ENCODE measurements at regions not wholly inside any gene's neighbourhood (a gene's known extent, or its start where the extent isn't known, plus 50 kb on each side); places are given as distances from the start of the nearest gene placed in this dataset.
A peak's percentile ranks its signal among the peaks of the same experiment; 100 is the strongest.

DNA sequence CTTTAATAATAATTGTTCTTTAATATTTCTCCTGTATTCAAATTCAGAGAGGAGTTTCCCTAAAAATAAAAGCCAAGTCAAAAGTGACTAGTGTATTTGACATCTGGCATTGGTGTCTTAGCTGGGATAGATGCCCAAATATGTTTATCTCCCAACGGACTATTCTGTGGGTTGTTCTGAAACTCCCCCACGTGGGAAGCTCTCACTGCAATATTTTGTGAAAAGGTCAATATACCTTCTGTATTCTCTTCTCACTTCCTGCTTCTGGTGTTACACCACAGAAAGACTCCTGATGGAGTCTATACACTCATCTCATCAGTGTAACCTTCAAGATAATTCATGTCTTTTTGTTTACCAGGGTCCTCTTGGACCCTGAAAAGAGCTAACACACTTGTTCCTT is 2052.8 kb upstream of the TENM3 start:
- Histone ChIP-seq H3K9me3 (ENCODE audit: insufficient read depth, low read length) (no peaks in the 10 kb centered on the region), H3K4me1 (ENCODE audit: insufficient read depth, insufficient read length) (no peaks in the 10 kb centered on the region), H3K36me3 (ENCODE audit: insufficient read depth, insufficient read length, low read length) (no peaks in the 10 kb centered on the region), H3K9ac (ENCODE audit: insufficient read length, low read depth) (no peak overlapping the region), H3K4me3 (ENCODE audit: insufficient read length, low read depth) (no peak overlapping the region), H3K27me3 (ENCODE audit: insufficient read depth, insufficient read length) (no peaks in the 10 kb centered on the region)
- no peak for DNase-seq (ENCODE audit: low read depth, low spot score)
- TF ChIP-seq YY1 (IDR thresholded peaks at IDR 0.05; ENCODE audit: insufficient read depth, insufficient read length), result no peak
- no peak for TF ChIP-seq ZNF274 (IDR thresholded peaks at IDR 0.05; ENCODE audit: low read depth, low read length)
- TF ChIP-seq SUZ12 (IDR thresholded peaks at IDR 0.05; ENCODE audit: extremely low read depth, insufficient read depth, insufficient read length), result no peak

DNA sequence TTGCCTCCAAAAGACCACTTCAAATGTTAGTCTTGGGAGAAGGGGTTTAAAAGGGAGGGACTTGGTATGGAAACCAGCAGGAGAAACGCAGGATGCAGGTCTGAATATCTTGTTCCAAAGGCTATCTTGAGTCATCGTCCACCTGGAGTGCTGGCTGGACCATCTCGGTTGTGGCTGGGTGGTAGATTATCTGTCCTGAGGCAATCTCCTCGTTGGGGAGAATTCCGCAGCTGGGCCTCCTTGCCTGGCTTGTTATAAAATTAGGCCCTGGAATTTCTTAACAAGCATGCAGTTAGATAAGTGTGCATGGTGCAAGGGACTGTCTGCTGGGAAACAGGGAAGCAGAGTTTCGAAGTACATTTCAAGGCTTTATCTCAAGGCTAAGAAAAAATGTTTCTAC is 2045.7 kb upstream of the TENM3 start:
- Histone ChIP-seq H3K36me3 (ENCODE audit: insufficient read depth, insufficient read length, low read length) (no peaks in the 10 kb centered on the region), H3K4me1 (ENCODE audit: insufficient read depth, insufficient read length) (no peaks in the 10 kb centered on the region), H3K9ac (ENCODE audit: insufficient read length, low read depth) (no peak overlapping the region), H3K27me3 (ENCODE audit: insufficient read depth, insufficient read length) (no peaks in the 10 kb centered on the region), H3K4me3 (ENCODE audit: insufficient read length, low read depth) (no peak overlapping the region), H3K9me3 (ENCODE audit: insufficient read depth, low read length) (no peaks in the 10 kb centered on the region)
- TF ChIP-seq YY1 (IDR thresholded peaks at IDR 0.05; ENCODE audit: insufficient read depth, insufficient read length) (no peak), SUZ12 (IDR thresholded peaks at IDR 0.05; ENCODE audit: extremely low read depth, insufficient read depth, insufficient read length) (no peak), ZNF274 (IDR thresholded peaks at IDR 0.05; ENCODE audit: low read depth, low read length) (no peak)
- peak; percentile 1 for DNase-seq (ENCODE audit: low read depth, low spot score)

DNA sequence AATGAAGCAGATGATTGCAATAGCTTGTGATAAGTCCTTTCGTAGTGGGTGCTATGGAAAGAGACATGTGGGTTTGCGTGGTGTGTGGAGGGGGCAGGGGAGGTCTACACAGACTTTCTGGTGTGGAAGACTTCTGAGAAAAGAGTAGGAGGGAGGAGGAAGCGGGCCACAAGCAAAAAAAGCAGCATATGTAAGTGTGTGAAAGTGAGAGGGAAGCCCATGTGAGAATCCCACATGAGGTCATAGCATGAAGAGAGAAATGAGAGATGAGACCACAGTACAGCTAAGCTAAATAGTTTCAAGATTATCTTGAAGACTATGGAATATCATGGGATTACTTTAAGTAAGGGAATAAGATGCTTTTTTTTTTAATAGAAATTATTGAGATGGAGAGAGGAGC is 2039.9 kb upstream of the TENM3 start:
- Histone ChIP-seq H3K36me3 (ENCODE audit: insufficient read depth, insufficient read length, low read length) (no peaks in the 10 kb centered on the region), H3K27me3 (ENCODE audit: insufficient read depth, insufficient read length) (no peaks in the 10 kb centered on the region), H3K4me3 (ENCODE audit: insufficient read length, low read depth) (no peak overlapping the region), H3K9ac (ENCODE audit: insufficient read length, low read depth) (no peak overlapping the region), H3K4me1 (ENCODE audit: insufficient read depth, insufficient read length) (no peaks in the 10 kb centered on the region), H3K9me3 (ENCODE audit: insufficient read depth, low read length) (no peaks in the 10 kb centered on the region)
- no peak for TF ChIP-seq ZNF274 (IDR thresholded peaks at IDR 0.05; ENCODE audit: low read depth, low read length)
- no peak for DNase-seq (ENCODE audit: low read depth, low spot score)

DNA sequence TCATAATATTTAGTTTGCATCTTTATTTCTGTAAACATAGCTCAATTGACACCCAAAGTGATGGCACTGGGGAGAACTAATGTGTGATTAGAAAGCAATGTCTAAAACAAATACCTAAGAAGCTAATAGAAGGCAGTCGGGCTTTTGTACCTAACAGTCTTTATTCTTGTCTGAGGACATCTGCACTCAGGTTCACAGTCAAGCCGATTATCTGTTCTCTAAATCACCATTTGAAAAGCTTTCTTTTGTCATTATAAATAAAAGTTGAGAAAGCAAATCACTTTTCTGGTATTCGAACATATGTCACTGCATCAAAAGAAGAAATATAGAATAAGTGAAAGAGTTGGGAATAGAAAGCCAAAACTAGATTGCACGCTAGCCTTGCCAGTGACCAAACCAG is 2037.9 kb upstream of the TENM3 start:
- Histone ChIP-seq H3K4me1 (ENCODE audit: insufficient read depth, insufficient read length) (no peaks in the 10 kb centered on the region), H3K9ac (ENCODE audit: insufficient read length, low read depth) (no peak overlapping the region), H3K36me3 (ENCODE audit: insufficient read depth, insufficient read length, low read length) (no peaks in the 10 kb centered on the region), H3K27me3 (ENCODE audit: insufficient read depth, insufficient read length) (no peaks in the 10 kb centered on the region), H3K9me3 (ENCODE audit: insufficient read depth, low read length) (no peaks in the 10 kb centered on the region), H3K4me3 (ENCODE audit: insufficient read length, low read depth) (no peak overlapping the region)
- TF ChIP-seq YY1 (IDR thresholded peaks at IDR 0.05; ENCODE audit: insufficient read depth, insufficient read length) (no peak), SUZ12 (IDR thresholded peaks at IDR 0.05; ENCODE audit: extremely low read depth, insufficient read depth, insufficient read length) (no peak), ZNF274 (IDR thresholded peaks at IDR 0.05; ENCODE audit: low read depth, low read length) (no peak)
- DNase-seq (ENCODE audit: low read depth, low spot score), result no peak

DNA sequence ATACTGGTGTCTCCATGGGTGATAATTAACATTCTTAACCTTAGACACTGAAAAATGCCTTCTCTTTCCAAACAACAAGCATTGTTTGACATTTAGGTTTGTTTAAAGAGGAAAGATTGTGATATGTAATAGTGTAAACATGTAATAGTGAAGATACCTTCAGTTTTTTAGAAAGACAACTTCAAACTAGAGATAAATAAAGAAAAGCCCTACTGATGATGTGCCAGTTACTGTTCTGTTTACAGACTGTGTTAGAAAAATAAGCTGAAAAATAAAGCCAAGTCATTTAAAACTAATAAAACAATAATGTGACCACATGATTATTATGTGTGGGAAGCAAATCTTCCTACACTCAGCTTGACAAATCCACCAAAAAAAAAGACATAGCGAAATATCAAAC is 2035.3 kb upstream of the TENM3 start:
- no peaks in the 10 kb centered on the region for H3K36me3 ChIP-seq (ENCODE audit: insufficient read depth, insufficient read length, low read length)
- H3K9ac ChIP-seq (ENCODE audit: insufficient read length, low read depth), result no peak overlapping the region
- no peak overlapping the region for H3K4me3 ChIP-seq (ENCODE audit: insufficient read length, low read depth)
- TF ChIP-seq SUZ12 (IDR thresholded peaks at IDR 0.05; ENCODE audit: extremely low read depth, insufficient read depth, insufficient read length) (no peak), YY1 (IDR thresholded peaks at IDR 0.05; ENCODE audit: insufficient read depth, insufficient read length) (no peak), ZNF274 (IDR thresholded peaks at IDR 0.05; ENCODE audit: low read depth, low read length) (no peak)
- DNase-seq (ENCODE audit: low read depth, low spot score), result no peak
- no peaks in the 10 kb centered on the region for H3K4me1 ChIP-seq (ENCODE audit: insufficient read depth, insufficient read length)
- no peaks in the 10 kb centered on the region for H3K9me3 ChIP-seq (ENCODE audit: insufficient read depth, low read length)
- no peaks in the 10 kb centered on the region for H3K27me3 ChIP-seq (ENCODE audit: insufficient read depth, insufficient read length)

DNA sequence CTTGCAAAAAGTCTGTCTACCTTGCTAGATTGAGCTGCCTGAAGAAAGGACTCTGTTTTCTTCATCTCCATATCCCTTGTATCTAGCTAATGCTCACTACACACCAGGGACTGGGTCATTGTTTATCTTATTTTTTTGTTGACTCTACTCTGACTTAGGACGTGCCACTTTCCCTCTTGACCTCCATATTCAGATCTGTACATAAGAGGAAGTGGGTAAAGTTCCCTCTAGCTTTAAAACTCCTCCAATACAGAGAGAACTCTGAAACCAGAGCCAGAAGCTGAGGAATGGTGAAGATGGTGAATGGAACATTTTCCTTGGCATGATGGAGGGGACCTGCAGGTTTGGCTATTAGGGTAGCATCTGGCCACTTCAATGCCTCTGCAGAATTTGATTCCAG is 2026.1 kb upstream of the TENM3 start:
- TF ChIP-seq SUZ12 (IDR thresholded peaks at IDR 0.05; ENCODE audit: extremely low read depth, insufficient read depth, insufficient read length), result no peak
- no peak for TF ChIP-seq YY1 (IDR thresholded peaks at IDR 0.05; ENCODE audit: insufficient read depth, insufficient read length)
- TF ChIP-seq ZNF274 (IDR thresholded peaks at IDR 0.05; ENCODE audit: low read depth, low read length), result no peak
- no peaks in the 10 kb centered on the region for H3K4me1 ChIP-seq (ENCODE audit: insufficient read depth, insufficient read length)
- DNase-seq (ENCODE audit: low read depth, low spot score), result no peak
- no peaks in the 10 kb centered on the region for H3K36me3 ChIP-seq (ENCODE audit: insufficient read depth, insufficient read length, low read length)
- H3K9me3 ChIP-seq (ENCODE audit: insufficient read depth, low read length), result no peaks in the 10 kb centered on the region
- no peaks in the 10 kb centered on the region for H3K27me3 ChIP-seq (ENCODE audit: insufficient read depth, insufficient read length)
- H3K9ac ChIP-seq (ENCODE audit: insufficient read length, low read depth), result no peak overlapping the region
- no peak overlapping the region for H3K4me3 ChIP-seq (ENCODE audit: insufficient read length, low read depth)

DNA sequence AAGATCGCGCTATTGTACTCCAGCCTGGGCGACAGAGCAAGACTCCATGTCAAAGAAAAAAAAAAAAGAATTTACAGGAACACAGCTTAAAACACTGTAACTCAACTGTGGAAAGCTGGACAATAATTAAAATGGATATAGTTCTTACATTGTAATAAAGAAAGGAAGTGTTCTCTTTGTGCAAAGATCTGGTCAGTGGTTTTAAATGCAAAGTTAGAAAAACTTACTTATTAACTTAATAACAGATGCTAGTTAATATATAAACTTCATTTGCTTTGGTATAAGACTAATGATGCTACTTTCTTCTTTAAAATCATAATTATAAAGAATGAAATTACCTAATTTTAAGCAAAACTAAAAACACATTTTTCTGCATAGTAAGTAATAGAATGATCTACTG is 2024.1 kb upstream of the TENM3 start:
- H3K9ac ChIP-seq (ENCODE audit: insufficient read length, low read depth), result no peak overlapping the region
- DNase-seq (ENCODE audit: low read depth, low spot score), result no peak
- TF ChIP-seq SUZ12 (IDR thresholded peaks at IDR 0.05; ENCODE audit: extremely low read depth, insufficient read depth, insufficient read length), result no peak
- no peak for TF ChIP-seq YY1 (IDR thresholded peaks at IDR 0.05; ENCODE audit: insufficient read depth, insufficient read length)
- no peak for TF ChIP-seq ZNF274 (IDR thresholded peaks at IDR 0.05; ENCODE audit: low read depth, low read length)
- no peaks in the 10 kb centered on the region for H3K9me3 ChIP-seq (ENCODE audit: insufficient read depth, low read length)
- no peaks in the 10 kb centered on the region for H3K36me3 ChIP-seq (ENCODE audit: insufficient read depth, insufficient read length, low read length)
- H3K4me1 ChIP-seq (ENCODE audit: insufficient read depth, insufficient read length), result no peaks in the 10 kb centered on the region
- no peak overlapping the region for H3K4me3 ChIP-seq (ENCODE audit: insufficient read length, low read depth)
- no peaks in the 10 kb centered on the region for H3K27me3 ChIP-seq (ENCODE audit: insufficient read depth, insufficient read length)

DNA sequence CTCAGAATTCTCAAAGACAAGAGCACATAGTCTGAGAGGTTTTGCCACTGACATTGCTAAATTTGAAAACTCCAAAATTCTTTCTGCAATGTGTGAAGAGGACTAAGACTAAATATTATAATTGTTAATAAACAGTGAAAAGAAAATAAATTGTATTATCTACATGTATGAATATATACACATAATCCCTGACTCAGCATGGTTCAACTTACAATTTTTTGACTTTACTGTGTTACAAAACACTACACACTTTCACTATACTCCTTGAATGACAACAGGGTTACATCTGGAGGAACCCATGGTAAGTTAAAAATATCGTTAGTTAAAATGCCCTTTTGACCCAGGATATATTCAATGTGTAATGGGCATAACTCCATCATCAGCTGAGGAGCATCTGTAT is 2017.2 kb upstream of the TENM3 start:
- no peak for DNase-seq (ENCODE audit: low read depth, low spot score)
- no peaks in the 10 kb centered on the region for H3K9me3 ChIP-seq (ENCODE audit: insufficient read depth, low read length)
- no peaks in the 10 kb centered on the region for H3K27me3 ChIP-seq (ENCODE audit: insufficient read depth, insufficient read length)
- no peak for TF ChIP-seq SUZ12 (IDR thresholded peaks at IDR 0.05; ENCODE audit: extremely low read depth, insufficient read depth, insufficient read length)
- TF ChIP-seq ZNF274 (IDR thresholded peaks at IDR 0.05; ENCODE audit: low read depth, low read length), result no peak
- TF ChIP-seq YY1 (IDR thresholded peaks at IDR 0.05; ENCODE audit: insufficient read depth, insufficient read length), result no peak
- H3K9ac ChIP-seq (ENCODE audit: insufficient read length, low read depth), result no peak overlapping the region
- H3K36me3 ChIP-seq (ENCODE audit: insufficient read depth, insufficient read length, low read length), result no peaks in the 10 kb centered on the region
- no peak overlapping the region for H3K4me3 ChIP-seq (ENCODE audit: insufficient read length, low read depth)
- H3K4me1 ChIP-seq (ENCODE audit: insufficient read depth, insufficient read length), result no peaks in the 10 kb centered on the region

Data from NT2/D1 (cell line).